Renal cortex interstitium (tissue), 11 donors: ENCODE measurements at regions not wholly inside any gene's neighbourhood (a gene's known extent, or its start where the extent isn't known, plus 50 kb on each side); places are given as distances from the start of the nearest gene placed in this dataset.
A peak's percentile ranks its signal among the peaks of the same experiment; 100 is the strongest.
"Not testable (repeated sequence)": the region's sequence is repeated elsewhere in the genome, so short reads cannot be mapped to it uniquely, and the experiment has no call there.

Experiments
- DNase-seq, 11 donors: peaks; one replicate each; pipeline ENCODE4 v3.0.0-alpha.2; 2013; ENCODE audit warnings: low read depth in 9 of 11, low spot score in 4 of 11; ENCODE audit errors: extremely low read depth in 1 of 11

- no peak for DNase-seq
These were observed 601.4 kb upstream of the NCAM2 start for GRCh38 chr21:20396798-20397197.

DNA sequence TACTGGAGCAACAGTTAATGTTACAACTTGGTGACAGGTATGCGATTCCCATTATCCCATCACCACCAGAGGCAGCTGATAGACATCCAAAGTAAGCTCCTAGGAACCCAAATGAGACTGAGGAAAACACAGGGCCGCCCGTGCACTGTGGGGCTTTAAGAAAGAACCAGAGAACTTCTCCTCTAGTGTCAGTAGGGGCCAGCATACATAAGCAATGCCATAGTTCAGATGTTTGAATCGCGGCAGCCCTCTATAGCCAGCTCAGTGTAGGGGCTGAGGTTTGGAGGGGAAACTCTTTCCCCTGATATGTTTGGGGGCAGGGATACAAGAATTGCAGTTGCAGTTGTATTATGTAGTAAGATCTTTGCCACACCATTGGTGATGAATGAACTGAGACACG lies 593.3 kb upstream of the NCAM2 start:
- DNase-seq: no peak

DNA sequence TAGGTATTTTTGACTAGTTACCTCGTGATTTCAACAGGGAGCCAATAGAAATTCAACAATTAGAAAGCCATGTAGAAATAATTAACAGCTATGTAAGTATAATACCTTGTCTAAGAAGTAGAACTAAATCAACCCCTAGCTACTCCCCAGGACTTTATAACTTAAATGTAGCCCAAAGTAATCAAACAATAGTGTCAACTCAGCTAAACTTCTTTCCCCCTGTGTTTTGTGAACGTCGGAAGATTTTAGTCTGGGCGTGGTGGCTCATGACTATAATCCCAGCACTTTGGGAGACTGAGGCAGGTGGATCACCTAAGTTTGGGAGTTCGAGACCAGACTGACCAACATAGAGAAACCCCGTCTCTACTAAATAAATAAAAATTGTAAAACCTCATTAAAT lies 579.9 kb upstream of the NCAM2 start:
- DNase-seq: no peak

DNA sequence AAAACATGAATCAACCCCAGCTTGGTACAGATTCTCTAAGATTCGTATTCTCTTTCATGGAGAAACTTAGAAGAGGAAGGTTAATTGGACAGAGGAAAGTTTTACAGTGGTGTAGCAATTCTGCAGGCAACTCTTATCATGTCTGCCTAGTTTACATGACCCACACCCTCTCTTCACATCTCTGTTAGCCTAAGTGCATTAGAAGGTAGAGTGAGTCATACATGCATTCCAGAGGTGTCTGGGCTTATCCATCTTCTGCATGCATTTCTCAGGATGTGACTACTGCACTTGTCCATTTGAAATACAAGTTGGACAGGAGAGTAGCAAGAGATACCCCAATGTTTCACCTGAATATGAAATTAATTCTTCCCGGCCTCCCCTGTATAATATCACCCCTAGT lies 578.4 kb upstream of the NCAM2 start:
- no peak for DNase-seq

GRCh38 chr21:20424943-20425342 lies 573.3 kb upstream of the NCAM2 start:
- DNase-seq: no peak

- no peak for DNase-seq
These were observed 572.4 kb upstream of the NCAM2 start for GRCh38 chr21:20425856-20426255.

DNA sequence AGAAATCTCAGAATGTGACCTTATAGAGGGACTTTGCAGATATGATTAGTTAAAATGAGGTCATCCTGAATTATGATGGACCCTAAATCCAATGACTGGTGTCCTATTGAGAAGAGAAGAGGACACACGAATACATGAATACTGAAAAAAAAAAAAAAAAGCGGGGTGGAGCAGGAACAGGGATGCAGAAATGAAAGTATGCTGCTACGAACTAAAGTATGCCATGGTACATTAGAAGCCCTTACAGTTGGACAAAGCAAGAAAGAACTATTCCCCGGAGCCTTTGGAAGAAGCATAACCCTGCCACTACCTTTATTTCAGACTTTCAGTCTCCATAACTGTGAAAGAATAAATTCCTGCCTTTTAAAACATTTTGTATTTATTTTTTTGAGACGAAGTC lies 557.9 kb upstream of the NCAM2 start:
- DNase-seq: no peak

DNA sequence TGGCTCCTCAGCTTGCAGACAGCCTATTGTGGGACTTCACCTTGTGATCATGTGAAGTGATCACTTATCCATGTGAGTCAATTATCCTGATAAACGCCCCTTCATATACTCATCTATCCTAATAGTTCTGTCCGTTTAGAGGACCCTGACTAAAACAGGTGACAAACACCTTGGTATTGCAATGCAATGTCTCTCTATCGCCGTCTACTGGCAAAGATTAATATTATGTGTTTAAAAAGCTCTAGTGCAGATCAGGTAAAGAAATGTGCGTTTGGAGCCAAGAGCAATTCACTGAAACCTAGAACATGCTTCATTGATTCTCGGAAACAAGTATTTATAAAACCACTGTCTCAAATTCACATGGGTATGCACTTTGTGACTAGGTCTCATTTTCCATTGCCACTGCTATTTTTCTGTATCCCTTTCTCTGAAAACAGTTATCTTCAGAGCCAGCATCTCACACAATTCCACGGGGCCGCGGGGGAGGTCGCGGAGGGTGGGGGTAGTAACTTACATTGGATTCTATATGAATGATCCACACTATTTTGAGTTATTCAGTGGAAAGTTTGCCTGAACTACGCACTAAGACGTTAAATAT lies 554.6 kb upstream of the NCAM2 start:
- DNase-seq: peak in 7 of 11 donors; percentile 3 to 27 (median 8)

DNA sequence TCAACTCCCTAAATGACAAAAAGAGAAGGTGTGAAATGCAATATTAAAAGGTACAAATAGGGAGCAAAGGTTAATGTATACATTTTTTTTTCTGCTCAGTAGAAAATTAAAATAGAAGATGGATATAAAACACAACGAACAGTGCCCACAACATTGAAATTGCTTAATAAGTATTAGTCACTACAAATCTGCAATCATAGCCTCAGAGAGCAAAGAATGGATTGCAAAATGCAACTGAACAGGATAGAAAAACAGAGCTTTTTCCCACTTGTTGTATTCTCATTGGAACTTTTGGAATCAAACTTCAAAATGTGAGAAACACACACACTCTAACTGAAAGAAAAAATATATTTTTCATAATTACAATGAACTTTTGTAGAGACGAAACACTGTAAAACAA lies 552.2 kb upstream of the NCAM2 start:
- DNase-seq: no peak

GRCh38 chr21:20451046-20451445 lies 547.2 kb upstream of the NCAM2 start:
- DNase-seq: no peak

DNA sequence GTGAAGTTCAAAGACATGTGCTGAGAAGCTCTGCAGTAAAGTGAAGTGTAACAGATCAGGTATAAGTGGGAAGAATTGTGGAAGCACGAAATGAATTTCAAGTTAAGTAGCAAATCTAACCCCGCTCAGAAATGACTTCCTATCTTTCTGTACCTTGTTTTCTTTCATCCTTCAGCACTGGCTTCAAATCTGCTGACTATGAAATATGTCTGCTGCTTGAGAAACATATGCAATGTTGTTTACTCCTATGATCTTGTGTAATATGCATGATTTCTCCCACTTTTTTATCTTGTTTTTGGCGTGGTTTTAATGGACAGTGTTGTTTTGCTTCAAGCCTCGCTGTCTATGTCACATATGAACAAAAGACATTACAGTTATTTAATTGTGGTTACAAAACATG lies 545.3 kb upstream of the NCAM2 start:
- DNase-seq: no peak

- DNase-seq: no peak
These were observed 538.4 kb upstream of the NCAM2 start for GRCh38 chr21:20459838-20460237.

DNA sequence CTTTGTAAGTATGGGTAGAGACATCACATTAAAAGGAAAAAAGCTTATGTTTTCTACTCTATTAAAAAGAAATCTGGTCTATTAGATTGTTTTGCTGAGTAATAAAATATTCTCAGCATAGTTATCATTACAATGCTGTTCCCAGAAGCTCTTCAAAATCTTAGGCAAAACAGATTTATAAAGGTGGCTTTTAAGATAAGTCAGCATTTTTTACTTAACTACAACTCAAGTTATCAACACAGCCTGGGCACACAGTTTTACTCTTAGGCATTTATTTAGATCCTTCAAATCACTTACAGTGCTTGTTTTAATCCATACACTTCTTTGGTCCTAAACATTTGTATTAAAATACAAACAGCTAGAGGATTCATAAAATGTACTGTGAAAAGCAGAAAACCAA lies 534.8 kb upstream of the NCAM2 start:
- no peak for DNase-seq

DNA sequence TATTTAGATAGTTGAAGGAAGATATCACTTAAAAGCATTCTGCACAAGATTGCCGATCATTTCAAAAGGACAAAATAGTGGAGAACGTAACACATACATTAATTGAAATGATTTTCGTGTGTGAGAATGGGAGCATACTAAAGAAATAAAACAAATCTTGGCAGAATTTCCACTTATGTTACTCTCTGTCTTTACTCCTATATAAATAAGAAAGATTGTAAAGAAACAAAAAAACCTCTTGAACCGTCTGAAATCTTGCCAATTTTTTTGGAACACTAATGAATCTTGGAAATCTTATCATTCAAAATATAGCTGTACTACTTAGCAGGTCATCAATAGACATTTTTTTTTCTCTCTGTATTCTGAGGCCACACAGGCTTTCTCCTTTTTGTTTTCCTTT lies 528.8 kb upstream of the NCAM2 start:
- no peak for DNase-seq

GRCh38 chr21:20486303-20486702 lies 511.9 kb upstream of the NCAM2 start:
- DNase-seq: no peak

GRCh38 chr21:20502915-20503314 lies 495.3 kb upstream of the NCAM2 start:
- not testable (repeated sequence) for DNase-seq

DNA sequence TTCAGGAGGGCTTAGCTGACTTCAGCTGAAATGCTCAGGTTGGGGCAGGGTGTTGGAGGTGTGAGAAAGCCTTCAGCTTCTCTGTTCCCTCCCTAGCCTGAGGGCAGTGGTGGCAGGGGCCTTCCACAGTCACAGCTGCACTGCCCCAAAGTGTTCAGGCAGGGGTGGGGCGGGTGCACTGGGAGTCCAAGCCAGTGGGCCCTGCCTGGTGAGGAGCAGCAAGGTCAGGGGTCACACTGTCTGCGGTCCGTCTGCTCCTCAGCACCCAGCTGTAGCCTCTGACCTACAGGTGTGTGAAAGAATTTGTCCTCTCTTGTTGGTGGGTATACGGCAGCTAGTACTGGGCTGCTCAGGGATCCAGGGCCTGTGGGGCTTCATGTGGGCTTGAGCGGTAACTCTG lies 490.4 kb upstream of the NCAM2 start:
- no peak for DNase-seq

- DNase-seq: peak in 3 of 11 donors; percentile 0 to 14 (median 1)
These were observed 486.9 kb upstream of the NCAM2 start for GRCh38 chr21:20511216-20511880.

- DNase-seq: no peak
These were observed 482.8 kb upstream of the NCAM2 start for GRCh38 chr21:20515446-20515845.

GRCh38 chr21:20519076-20519475 lies 479.1 kb upstream of the NCAM2 start:
- DNase-seq: no peak

DNA sequence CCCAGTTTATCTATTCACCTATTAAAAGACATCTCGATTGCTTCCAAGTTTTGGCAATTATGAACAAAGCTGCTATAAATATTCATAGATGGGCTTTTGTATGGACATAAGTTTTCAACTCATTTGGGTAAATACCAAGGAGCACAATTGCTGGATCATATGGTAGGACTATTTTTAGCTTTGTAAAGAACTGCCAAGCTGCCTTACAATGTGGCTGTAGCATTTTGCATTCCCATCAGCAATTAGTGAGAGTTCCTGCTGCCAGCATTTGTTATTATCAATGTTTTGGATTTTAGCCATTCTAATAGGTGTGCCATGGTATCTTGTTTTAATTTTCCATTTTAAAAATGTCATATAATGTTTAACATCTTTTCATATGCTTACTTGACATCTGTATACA lies 475.6 kb upstream of the NCAM2 start:
- no peak for DNase-seq
